ENCODE measurements at regions not wholly inside any gene's neighbourhood (a gene's known extent, or its start where the extent isn't known, plus 50 kb on each side); places are given as distances from the start of the nearest gene placed in this dataset.

DNA sequence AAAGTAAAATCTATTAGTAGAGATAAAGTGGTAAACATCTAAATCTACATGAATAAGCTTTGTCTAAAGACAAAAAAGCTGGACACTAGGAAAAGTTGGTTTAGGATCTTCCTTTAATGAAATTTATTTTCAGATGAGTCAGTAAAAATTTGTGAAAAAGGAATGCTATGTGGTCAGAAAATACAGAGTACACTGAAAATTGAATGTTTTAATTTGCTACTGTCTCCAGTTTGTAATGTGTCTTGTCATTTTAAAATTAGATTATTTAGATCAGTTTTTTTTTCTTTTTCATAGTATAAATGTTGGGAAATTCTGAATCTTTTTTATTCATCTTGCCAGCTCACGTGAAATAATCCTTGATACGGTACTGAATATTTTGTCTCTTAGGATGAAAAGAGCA is 56.9 kb downstream of the SLITRK6 start:
- Histone ChIP-seq H3K4me2 (no peak overlapping the region), H3K9ac (no peak overlapping the region), H3K27me3 (no peaks in the 10 kb centered on the region), H4K20me1 (no peaks in the 10 kb centered on the region), H3K27ac (no peak overlapping the region), H3K36me3 (no peaks in the 10 kb centered on the region), H3K4me3 (no peak overlapping the region), H3K9me3 (replicated peaks in 1 of 11) (peaks cover 0 to 7% (median 0%) of the 10 kb centered on the region in 11 experiments; a peak in 1 of 22 replicates), H3K4me1 (no peaks in the 10 kb centered on the region)
- no peak for TF ChIP-seq Cebpa-rat (IDR thresholded peaks at IDR 0.05)

GRCh38 chr13:85741017-85741416 is 58.2 kb downstream of the SLITRK6 start:
- no peak for TF ChIP-seq Cebpa-rat (IDR thresholded peaks at IDR 0.05)
- no peaks in the 10 kb centered on the region for H3K36me3 ChIP-seq
- H3K4me2 ChIP-seq, result no peak overlapping the region
- H3K9ac ChIP-seq, result no peak overlapping the region
- H3K4me1 ChIP-seq, result no peaks in the 10 kb centered on the region
- no peaks in the 10 kb centered on the region for H4K20me1 ChIP-seq
- no peaks in the 10 kb centered on the region for H3K27me3 ChIP-seq
- H3K27ac ChIP-seq, result no peak overlapping the region
- peaks cover 0 to 9% (median 0%) of the 10 kb centered on the region in 11 experiments; a peak in 1 of 22 replicates for H3K9me3 ChIP-seq (replicated peaks in 1 of 11)
- no peak overlapping the region for H3K4me3 ChIP-seq

- no peak overlapping the region for H3K4me3 ChIP-seq
- no peak overlapping the region for H3K9ac ChIP-seq
- H3K27me3 ChIP-seq, result no peaks in the 10 kb centered on the region
- no peaks in the 10 kb centered on the region for H3K36me3 ChIP-seq
- peaks cover 0 to 9% (median 0%) of the 10 kb centered on the region in 11 experiments; a peak in 1 of 22 replicates for H3K9me3 ChIP-seq (replicated peaks in 1 of 11)
- H4K20me1 ChIP-seq, result no peaks in the 10 kb centered on the region
- H3K27ac ChIP-seq, result no peak overlapping the region
- no peaks in the 10 kb centered on the region for H3K4me1 ChIP-seq
- no peak for TF ChIP-seq Cebpa-rat (IDR thresholded peaks at IDR 0.05)
- no peak overlapping the region for H3K4me2 ChIP-seq
Measured at GRCh38 chr13:85738696-85739320, 60.4 kb downstream of the SLITRK6 start.

- H3K36me3 ChIP-seq, result no peaks in the 10 kb centered on the region
- H3K27ac ChIP-seq, result no peak overlapping the region
- no peaks in the 10 kb centered on the region for H3K4me1 ChIP-seq
- TF ChIP-seq Cebpa-rat (IDR thresholded peaks at IDR 0.05), result no peak
- no peak overlapping the region for H3K4me3 ChIP-seq
- H3K9me3 ChIP-seq (replicated peaks in 1 of 11), result peaks cover 0 to 9% (median 0%) of the 10 kb centered on the region in 11 experiments; a peak in 1 of 22 replicates
- H3K9ac ChIP-seq, result no peak overlapping the region
- no peaks in the 10 kb centered on the region for H4K20me1 ChIP-seq
- no peaks in the 10 kb centered on the region for H3K27me3 ChIP-seq
- no peak overlapping the region for H3K4me2 ChIP-seq
Measured at GRCh38 chr13:85737952-85738351, 61.3 kb downstream of the SLITRK6 start.

DNA sequence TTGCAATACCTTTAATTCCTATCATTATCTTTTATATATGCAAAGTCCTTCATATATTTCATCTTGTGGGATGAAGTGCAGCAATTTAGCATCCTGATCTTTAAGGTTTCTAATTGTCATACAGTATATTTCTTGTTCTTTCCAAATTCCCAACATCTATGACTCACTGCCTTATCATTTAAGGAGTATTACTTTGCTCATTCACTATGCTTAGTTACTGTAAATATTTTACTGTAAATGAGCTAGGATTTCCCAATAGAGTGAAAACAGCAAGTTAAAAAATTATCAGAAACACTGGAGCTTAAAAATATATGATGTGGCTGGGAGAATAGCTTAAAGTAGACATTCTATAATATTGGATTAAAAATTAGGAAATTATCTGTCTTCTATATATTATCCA is 69.9 kb downstream of the SLITRK6 start:
- Histone ChIP-seq H3K4me1 (peaks cover 0 to 9% (median 0%) of the 10 kb centered on the region in 10 experiments; a peak in 3 of 20 replicates), H3K36me3 (no peaks in the 10 kb centered on the region), H3K27me3 (no peaks in the 10 kb centered on the region), H3K27ac (no peak overlapping the region), H3K4me3 (no peak overlapping the region), H3K9ac (no peak overlapping the region), H3K4me2 (no peak overlapping the region), H3K9me3 (replicated peaks in 1 of 11) (peaks cover 0 to 4% (median 0%) of the 10 kb centered on the region in 11 experiments; a peak in 1 of 22 replicates), H4K20me1 (no peaks in the 10 kb centered on the region)
- no peak for TF ChIP-seq Cebpa-rat (IDR thresholded peaks at IDR 0.05)

DNA sequence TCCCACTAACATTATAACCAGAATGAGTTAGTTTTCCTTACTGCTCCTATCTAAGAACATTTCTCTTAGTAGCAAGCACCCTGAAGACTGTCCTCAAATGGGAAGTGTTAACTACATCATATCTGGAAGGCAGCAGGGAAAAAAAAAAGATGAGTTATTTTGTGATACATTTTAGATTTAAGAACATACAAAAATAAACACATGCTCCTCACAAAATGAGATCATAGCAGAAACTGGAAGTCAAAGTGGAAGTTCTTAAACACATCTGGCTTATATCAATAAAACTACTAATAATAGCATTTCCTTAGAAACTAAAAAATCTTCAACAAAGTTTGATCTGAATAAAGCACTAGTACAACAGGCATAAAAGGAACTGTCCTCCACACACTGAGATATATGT is 70.4 kb downstream of the SLITRK6 start:
- Histone ChIP-seq H3K4me3 (no peak overlapping the region), H3K4me1 (peaks cover 0 to 9% (median 0%) of the 10 kb centered on the region in 10 experiments; a peak in 3 of 20 replicates), H3K9me3 (replicated peaks in 1 of 11) (peaks cover 0 to 4% (median 0%) of the 10 kb centered on the region in 11 experiments; a peak in 1 of 22 replicates), H3K4me2 (no peak overlapping the region), H3K27me3 (no peaks in the 10 kb centered on the region), H4K20me1 (no peaks in the 10 kb centered on the region), H3K36me3 (no peaks in the 10 kb centered on the region), H3K9ac (no peak overlapping the region), H3K27ac (no peak overlapping the region)
- TF ChIP-seq Cebpa-rat (IDR thresholded peaks at IDR 0.05), result no peak

- Histone ChIP-seq H3K27ac (no peak overlapping the region), H3K36me3 (no peaks in the 10 kb centered on the region), H3K27me3 (no peaks in the 10 kb centered on the region), H3K4me1 (peaks cover 0 to 9% (median 0%) of the 10 kb centered on the region in 10 experiments; a peak in 3 of 20 replicates), H4K20me1 (no peaks in the 10 kb centered on the region), H3K9me3 (replicated peaks in 1 of 11) (peaks cover 0 to 4% (median 0%) of the 10 kb centered on the region in 11 experiments; a peak in 1 of 22 replicates), H3K4me3 (no peak overlapping the region), H3K4me2 (no peak overlapping the region), H3K9ac (no peak overlapping the region)
- no peak for TF ChIP-seq Cebpa-rat (IDR thresholded peaks at IDR 0.05)
Measured at GRCh38 chr13:85725433-85725832, 73.8 kb downstream of the SLITRK6 start.

DNA sequence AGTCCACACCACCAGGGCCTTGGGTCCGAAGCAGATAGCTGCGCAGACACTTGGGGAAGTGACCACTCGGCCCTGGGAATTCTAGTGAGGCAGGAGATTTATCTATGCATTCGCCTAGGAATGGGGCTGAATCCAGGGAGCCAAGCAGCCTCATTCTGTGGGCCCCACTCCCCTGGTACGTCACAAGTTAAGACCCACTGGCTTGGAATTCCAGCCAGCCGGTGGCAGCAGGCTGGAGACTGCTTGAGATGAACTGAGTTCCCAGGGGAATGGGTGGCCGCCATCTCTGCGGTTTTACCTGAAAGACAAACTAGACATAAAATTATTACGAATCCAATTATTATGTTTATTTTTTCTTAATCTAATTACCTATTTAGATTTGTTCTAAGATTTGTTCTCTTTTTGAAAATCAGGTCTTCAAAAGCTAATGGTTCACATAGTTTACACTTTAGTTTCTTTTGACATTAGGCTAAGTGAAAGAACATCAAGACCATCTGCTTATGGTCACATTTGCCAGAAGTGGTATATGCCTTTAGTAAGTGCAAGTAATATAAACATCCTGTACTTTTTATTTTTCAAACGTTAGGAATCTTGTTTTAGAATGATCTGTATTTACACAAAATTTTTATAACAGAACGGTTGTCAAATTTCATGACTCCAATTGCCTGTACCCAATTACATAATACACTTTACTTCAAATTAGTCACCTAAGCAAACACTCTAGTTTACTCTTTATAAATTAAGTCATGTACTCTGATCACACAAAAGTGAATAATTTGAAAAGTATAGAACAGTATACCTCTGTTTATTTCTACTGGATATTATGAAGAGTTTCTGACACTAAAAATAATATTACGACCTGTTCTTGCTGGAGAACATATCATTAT is 74.4 kb downstream of the SLITRK6 start:
- H3K4me1 ChIP-seq, result peaks cover 0 to 9% (median 0%) of the 10 kb centered on the region in 10 experiments; a peak in 3 of 20 replicates
- H3K36me3 ChIP-seq, result no peaks in the 10 kb centered on the region
- H3K27me3 ChIP-seq, result no peaks in the 10 kb centered on the region
- H3K9me3 ChIP-seq (replicated peaks in 1 of 11), result peaks cover 0 to 4% (median 0%) of the 10 kb centered on the region in 11 experiments; a peak in 1 of 22 replicates
- H3K27ac ChIP-seq, result no peak overlapping the region
- no peaks in the 10 kb centered on the region for H4K20me1 ChIP-seq
- no peak for TF ChIP-seq Cebpa-rat (IDR thresholded peaks at IDR 0.05)
- no peak overlapping the region for H3K4me2 ChIP-seq
- no peak overlapping the region for H3K4me3 ChIP-seq
- no peak overlapping the region for H3K9ac ChIP-seq

GRCh38 chr13:85719749-85720148 is 79.5 kb downstream of the SLITRK6 start:
- Histone ChIP-seq H3K9ac (no peak overlapping the region), H3K4me2 (no peak overlapping the region), H3K27me3 (no peaks in the 10 kb centered on the region), H4K20me1 (no peaks in the 10 kb centered on the region), H3K4me3 (no peak overlapping the region), H3K4me1 (no peaks in the 10 kb centered on the region), H3K9me3 (replicated peaks in 1 of 11) (no peaks in the 10 kb centered on the region), H3K36me3 (no peaks in the 10 kb centered on the region), H3K27ac (no peak overlapping the region)
- TF ChIP-seq Cebpa-rat (IDR thresholded peaks at IDR 0.05), result no peak

All from BLaER1 treated with 17β-estradiol and CSF1 and Interleukin-3, amounts not matched to agents 10 nM and 100 nM (cell line).